ENCODE measurements at regions not wholly inside any gene's neighbourhood (a gene's known extent, or its start where the extent isn't known, plus 50 kb on each side); places are given as distances from the start of the nearest gene placed in this dataset.

- TF ChIP-seq CTCF (IDR thresholded peaks at IDR 0.05): no peak
- TF ChIP-seq KDM5A (IDR thresholded peaks at IDR 0.05): no peak
- no peak for TF ChIP-seq EP300 (IDR thresholded peaks at IDR 0.05)
- TF ChIP-seq SMC3 (IDR thresholded peaks at IDR 0.05): no peak
- TF ChIP-seq MAX (IDR thresholded peaks at IDR 0.05): no peak
- TF ChIP-seq POLR2A (IDR thresholded peaks at IDR 0.05; ENCODE audit: low read length): no peak
- no peak for TF ChIP-seq ZFP36 (IDR thresholded peaks at IDR 0.05; ENCODE audit: borderline replicate concordance, partially characterized antibody)
- TF ChIP-seq ESRRA (IDR thresholded peaks at IDR 0.05; ENCODE audit: borderline replicate concordance, low read length): no peak
- TF ChIP-seq USF2 (IDR thresholded peaks at IDR 0.05): no peak
- no peak for TF ChIP-seq EHMT2 (IDR thresholded peaks at IDR 0.05; ENCODE audit: low read depth)
- no peak for TF ChIP-seq NFE2L2 (conservative IDR thresholded peaks at IDR 0.05; ENCODE audit: low read length)
- no peak for TF ChIP-seq KDM1A (IDR thresholded peaks at IDR 0.05; ENCODE audit: low read depth)
Observed at GRCh38 chr16:86955136-86955855, 361.9 kb downstream of the C16orf95 start.

Measured in A549 (cell line).